HG03139 (cell line): ENCODE measurements at regions not wholly inside any gene's neighbourhood (a gene's known extent, or its start where the extent isn't known, plus 50 kb on each side); places are given as distances from the start of the nearest gene placed in this dataset.
A peak's percentile ranks its signal among the peaks of the same experiment; 100 is the strongest.

Experiments used
- ATAC-seq: cut with Tn5 transposase; IDR thresholded peaks from one replicate; pipeline ENCODE4 v1.9.1; 2021; ENCODE audit not compliant: unreplicated experiment

- no peak for ATAC-seq
These were observed 131.2 kb upstream of the CYP1B1 start for GRCh38 chr2:38207168-38207567.

- ATAC-seq = no peak
These were observed 127.5 kb upstream of the CYP1B1 start for GRCh38 chr2:38203446-38203810.

- no peak for ATAC-seq
These were observed 126.9 kb upstream of the CYP1B1 start for GRCh38 chr2:38202713-38203445.

GRCh38 chr2:38201784-38202183 lies 125.8 kb upstream of the CYP1B1 start:
- no peak for ATAC-seq

- ATAC-seq = no peak
These were observed 124.6 kb upstream of the CYP1B1 start for GRCh38 chr2:38200598-38200997.

GRCh38 chr2:38199127-38199526 lies 123.2 kb upstream of the CYP1B1 start:
- ATAC-seq = no peak

- no peak for ATAC-seq
These were observed 118.8 kb upstream of the CYP1B1 start for GRCh38 chr2:38194751-38195150.

GRCh38 chr2:38192976-38193375 lies 117.0 kb upstream of the CYP1B1 start:
- no peak for ATAC-seq

- ATAC-seq = no peak
These were observed 116.1 kb upstream of the CYP1B1 start for GRCh38 chr2:38192046-38192445.

GRCh38 chr2:38191516-38191915 lies 115.6 kb upstream of the CYP1B1 start:
- no peak for ATAC-seq

GRCh38 chr2:38190542-38191218 lies 114.7 kb upstream of the CYP1B1 start:
- ATAC-seq = no peak

- ATAC-seq = no peak
These were observed 111.6 kb upstream of the CYP1B1 start for GRCh38 chr2:38187541-38188011.

- ATAC-seq = peak; percentile 92
These were observed 109.1 kb upstream of the CYP1B1 start for GRCh38 chr2:38185012-38185491.

- ATAC-seq = no peak
These were observed 106.6 kb upstream of the CYP1B1 start for GRCh38 chr2:38182492-38183003.

- no peak for ATAC-seq
These were observed 106.0 kb upstream of the CYP1B1 start for GRCh38 chr2:38181806-38182491.

- no peak for ATAC-seq
These were observed 104.8 kb upstream of the CYP1B1 start for GRCh38 chr2:38180754-38181153.

GRCh38 chr2:38178556-38179419 lies 102.8 kb upstream of the CYP1B1 start:
- ATAC-seq = no peak

GRCh38 chr2:38178119-38178518 lies 102.2 kb upstream of the CYP1B1 start:
- no peak for ATAC-seq

- ATAC-seq = no peak
These were observed 100.7 kb upstream of the CYP1B1 start for GRCh38 chr2:38176619-38177021.

GRCh38 chr2:38174646-38175423 lies 98.9 kb upstream of the CYP1B1 start:
- no peak for ATAC-seq
